H9 (cell line): ENCODE measurements at regions not wholly inside any gene's neighbourhood (a gene's known extent, or its start where the extent isn't known, plus 50 kb on each side); places are given as distances from the start of the nearest gene placed in this dataset.

Source experiments
- DNase-seq: peaks from one replicate; pipeline ENCODE4 v3.0.0-alpha.2; 2017
- H2AFZ ChIP-seq: one replicate; pipeline ENCODE4 v1.6.1; 2013; ENCODE audit warnings: mild to moderate bottlenecking, low read length, control low read depth, moderate library complexity
- H2AK5ac ChIP-seq: 2 replicates; pipeline ENCODE4 v1.6.1; 2013; ENCODE audit warnings: low read length, control low read depth, mixed read lengths; ENCODE audit not compliant: insufficient read length
- H2BK120ac ChIP-seq: one replicate; pipeline ENCODE4 v1.6.1; 2013; ENCODE audit warnings: low read depth, mild to moderate bottlenecking, low read length, control low read depth, inconsistent platforms; ENCODE audit not compliant: poor library complexity, severe bottlenecking
- H2BK12ac ChIP-seq: 2 replicates; pipeline ENCODE4 v1.6.1; 2013; ENCODE audit warnings: low read length, control low read depth, mixed read lengths, low read depth; ENCODE audit not compliant: insufficient read length
- H2BK15ac ChIP-seq: 2 replicates; pipeline ENCODE4 v1.6.1; 2013; ENCODE audit warnings: low read depth, low read length, control low read depth
- H2BK20ac ChIP-seq: one replicate; pipeline ENCODE4 v1.6.1; 2013; ENCODE audit warnings: low read depth, mild to moderate bottlenecking, low read length, control low read depth, inconsistent platforms; ENCODE audit not compliant: poor library complexity, severe bottlenecking
- H2BK5ac ChIP-seq: 2 replicates; pipeline ENCODE4 v1.6.1; 2013; ENCODE audit warnings: low read length, control low read depth, mixed read lengths; ENCODE audit not compliant: insufficient read length
- H3K14ac ChIP-seq: 2 replicates; pipeline ENCODE4 v1.6.1; 2013; ENCODE audit warnings: low read length, control low read depth; ENCODE audit not compliant: insufficient read depth
- H3K18ac ChIP-seq: 2 replicates; pipeline ENCODE4 v1.6.1; 2013; ENCODE audit warnings: low read depth, mild to moderate bottlenecking, mixed read lengths, low read length, control low read depth; ENCODE audit not compliant: insufficient read length
- H3K23ac ChIP-seq: 2 replicates; pipeline ENCODE4 v1.6.1; 2013; ENCODE audit warnings: low read length, control low read depth, mixed read lengths, low read depth; ENCODE audit not compliant: insufficient read length
- H3K23me2 ChIP-seq: 2 replicates; pipeline ENCODE4 v1.6.1; 2013; ENCODE audit warnings: low read depth, mild to moderate bottlenecking, mixed read lengths, low read length, control low read depth; ENCODE audit not compliant: insufficient read length, poor library complexity, severe bottlenecking
- H3K27ac ChIP-seq: 2 replicates; pipeline ENCODE4 v1.5.1; 2013; ENCODE audit warnings: low read length, control low read depth, mixed read lengths, low read depth; ENCODE audit not compliant: insufficient read length
- H3K27me3 ChIP-seq: 2 replicates; pipeline ENCODE4 v1.6.1; 2013; ENCODE audit warnings: low read length, control low read depth, inconsistent platforms; ENCODE audit not compliant: insufficient read depth
- H3K4ac ChIP-seq: 2 replicates; pipeline ENCODE4 v1.6.1; 2013; ENCODE audit warnings: low read depth, mild to moderate bottlenecking, control low read depth, inconsistent platforms, low read length, moderate library complexity
- H3K4me1 ChIP-seq: 2 replicates; pipeline ENCODE4 v1.6.1; 2013; ENCODE audit warnings: low read length, control low read depth, inconsistent platforms; ENCODE audit not compliant: insufficient read depth
- H3K4me2 ChIP-seq: 2 replicates; pipeline ENCODE4 v1.6.1; 2013; ENCODE audit warnings: low read length, control low read depth, mixed read lengths; ENCODE audit not compliant: insufficient read length, insufficient read depth
- H3K56ac ChIP-seq: 2 replicates; pipeline ENCODE4 v1.6.1; 2013; ENCODE audit warnings: low read depth, mild to moderate bottlenecking, mixed read lengths, low read length, control low read depth; ENCODE audit not compliant: insufficient read length
- H3K79me1 ChIP-seq: 2 replicates; pipeline ENCODE4 v1.6.1; 2013; ENCODE audit warnings: low read depth, mild to moderate bottlenecking, moderate library complexity, low read length, control low read depth, inconsistent platforms; ENCODE audit not compliant: insufficient read depth, poor library complexity, severe bottlenecking
- H3K79me2 ChIP-seq: 2 replicates; pipeline ENCODE4 v1.6.1; 2013; ENCODE audit warnings: low read length, control low read depth, inconsistent platforms; ENCODE audit not compliant: insufficient read depth
- H3K9ac ChIP-seq: 2 replicates; pipeline ENCODE4 v1.6.1; 2013; ENCODE audit warnings: low read length, control low read depth, mixed read lengths; ENCODE audit not compliant: insufficient read length; ENCODE audit errors: extremely low read depth
- H3K9me3 ChIP-seq: one replicate; pipeline ENCODE4 v1.6.1; 2013; ENCODE audit warnings: low read depth, low read length, inconsistent platforms; ENCODE audit not compliant: control insufficient read depth
- H3T11ph ChIP-seq: one replicate; pipeline ENCODE4 v1.6.1; 2013; ENCODE audit warnings: mild to moderate bottlenecking, low read length, control low read depth, inconsistent platforms
- H4K20me1 ChIP-seq: one replicate; pipeline ENCODE4 v1.6.1; 2013; ENCODE audit not compliant: control insufficient read depth, insufficient read length, insufficient read depth
- H4K5ac ChIP-seq: 2 replicates; pipeline ENCODE4 v1.6.1; 2013; ENCODE audit warnings: low read depth, mild to moderate bottlenecking, mixed read lengths, low read length, control low read depth; ENCODE audit not compliant: insufficient read length
- H4K8ac ChIP-seq: replicated peaks from 2 replicates; pipeline ENCODE4 v1.6.1; 2013; ENCODE audit warnings: low read length, control low read depth, mixed read lengths, low read depth; ENCODE audit not compliant: insufficient read length
- H4K91ac ChIP-seq: 2 replicates; pipeline ENCODE4 v1.6.1; 2013; ENCODE audit warnings: low read depth, mild to moderate bottlenecking, moderate library complexity, mixed read lengths, low read length, control low read depth; ENCODE audit not compliant: insufficient read length
- H3K27ac Mint-ChIP-seq, 3 experiments: 2 replicates in 2 of 3; 3 replicates in 1 of 3; pipeline ENCODE4 v1.8.0; 2020 to 2021; ENCODE audit warnings: mixed read lengths in 3 of 3, mild to moderate bottlenecking in 1 of 3, moderate library complexity in 1 of 3
- H3K27me3 Mint-ChIP-seq: 2 replicates; pipeline ENCODE4 v1.8.0; 2021; ENCODE audit warnings: low read depth, mild to moderate bottlenecking, moderate library complexity, mixed read lengths
- H3K36me3 Mint-ChIP-seq, 3 experiments: 2 replicates in 2 of 3; 3 replicates in 1 of 3; pipeline ENCODE4 v1.8.0; 2020 to 2021; ENCODE audit warnings: low read depth in 3 of 3, mixed read lengths in 3 of 3; ENCODE audit not compliant: insufficient read depth in 1 of 3
- H3K4me1 Mint-ChIP-seq, 2 experiments: 2 replicates each; pipeline ENCODE4 v1.8.0; 2020; ENCODE audit warnings: mixed read lengths in 2 of 2
- H3K4me3 Mint-ChIP-seq, 2 experiments: 2 replicates in 1 of 2; 3 replicates in 1 of 2; pipeline ENCODE4 v1.8.0; 2020 to 2021; ENCODE audit warnings: mild to moderate bottlenecking in 2 of 2, mixed read lengths in 2 of 2, moderate library complexity in 1 of 2
- H3K9me3 Mint-ChIP-seq, 2 experiments: 2 replicates in 1 of 2; 3 replicates in 1 of 2; pipeline ENCODE4 v1.8.0; 2020; ENCODE audit warnings: mild to moderate bottlenecking in 2 of 2, mixed read lengths in 2 of 2, moderate library complexity in 1 of 2
- CTCF ChIP-seq: fragments of 200-600 bp; sonication (generic); conservative IDR thresholded peaks from 3 replicates; pipeline ENCODE4 v1.8.0; 2021; ENCODE audit warnings: antibody characterized with exemption, mild to moderate bottlenecking
- WGBS: extraction: QIAGEN DNeasy Blood & Tissue Kit; methylation state at CpG from one replicate; pipeline ENCODE4 v1.1.7; 2013; ENCODE audit warnings: missing lambda C conversion rate, low lambda C conversion rate, mixed read lengths; ENCODE audit not compliant: insufficient read length; ENCODE audit errors: extremely low coverage; 5-methylcytosine and 5-hydroxymethylcytosine counted together

- no peak overlapping the region for H2AK5ac ChIP-seq
- no peaks in the 10 kb centered on the region for H3K79me1 ChIP-seq
- H2BK20ac ChIP-seq, result no peak overlapping the region
- no peak for DNase-seq
- H3K56ac ChIP-seq, result no peak overlapping the region
- H2AFZ ChIP-seq, result no peak overlapping the region
- H2BK5ac ChIP-seq, result no peak overlapping the region
- H3K79me2 ChIP-seq, result no peaks in the 10 kb centered on the region
- H3K27me3 Mint-ChIP-seq, result no peaks in the 10 kb centered on the region
- no peak overlapping the region for H3K18ac ChIP-seq
- no peak overlapping the region for H2BK120ac ChIP-seq
- no peak overlapping the region for H3T11ph ChIP-seq
- H2BK15ac ChIP-seq, result no peak overlapping the region
- no peak overlapping the region for H3K4me2 ChIP-seq
- no peak for TF ChIP-seq CTCF
- no CpG with 5 or more reads among the region's 2 CpGs for WGBS
- H3K4ac ChIP-seq, result no peak overlapping the region
- no peaks in the 10 kb centered on the region for H3K4me1 ChIP-seq
- H4K5ac ChIP-seq, result no peak overlapping the region
- H3K9me3 ChIP-seq, result no peaks in the 10 kb centered on the region
- no peaks in the 10 kb centered on the region; a peak in 1 of 4 replicates for H3K4me1 Mint-ChIP-seq
- no peaks in the 10 kb centered on the region for H3K27me3 ChIP-seq
- H3K27ac ChIP-seq, result no peak overlapping the region
- H3K27ac Mint-ChIP-seq, result no peak overlapping the region
- no peak overlapping the region for H3K23ac ChIP-seq
- no peak overlapping the region for H4K91ac ChIP-seq
- H3K36me3 Mint-ChIP-seq, result no peaks in the 10 kb centered on the region
- H3K23me2 ChIP-seq, result no peaks in the 10 kb centered on the region
- no peak overlapping the region for H3K4me3 Mint-ChIP-seq
- H2BK12ac ChIP-seq, result no peak overlapping the region
- no peaks in the 10 kb centered on the region; a peak in 1 of 5 replicates for H3K9me3 Mint-ChIP-seq
- no peak overlapping the region for H3K9ac ChIP-seq
- no peaks in the 10 kb centered on the region for H4K20me1 ChIP-seq
- H4K8ac ChIP-seq, result no peak overlapping the region
- no peak overlapping the region for H3K14ac ChIP-seq
Observed at GRCh38 chr7:80286611-80287010, 152.0 kb downstream of the GNAI1 start.
